ENCODE measurements at regions not wholly inside any gene's neighbourhood (a gene's known extent, or its start where the extent isn't known, plus 50 kb on each side); places are given as distances from the start of the nearest gene placed in this dataset.

GRCh38 chr5:68746220-68746619, 347.6 kb upstream of the SLC30A5 start:
- Histone ChIP-seq H3K4me3 (no peak overlapping the region), H3K9me1 (ENCODE audit: control insufficient read depth, insufficient read depth, low read length) (no peaks in the 10 kb centered on the region), H3K9me3 (replicated peaks; ENCODE audit: control insufficient read depth, insufficient read depth, low read depth, low read length) (no peaks in the 10 kb centered on the region), H3K79me2 (ENCODE audit: control insufficient read depth, insufficient read depth, low read length) (no peaks in the 10 kb centered on the region), H3K27me3 (ENCODE audit: control insufficient read depth in 2 of 2, insufficient read depth in 2 of 2, low read length in 2 of 2) (peaks cover 2 to 10% of the 10 kb centered on the region in 2 experiments; a peak in 4 of 5 replicates), H4K20me1 (replicated peaks; ENCODE audit: control insufficient read depth, insufficient read depth, low read length) (no peaks in the 10 kb centered on the region), H3K9ac (ENCODE audit: insufficient read depth in 1 of 2, low read depth in 2 of 2, low read length in 2 of 2) (no peak overlapping the region), H2AFZ (ENCODE audit: low read depth, low read length) (no peak overlapping the region), H3K4me2 (ENCODE audit: insufficient read depth, low read length) (no peak overlapping the region), H3K36me3 (ENCODE audit: control insufficient read depth, insufficient read depth, low read length) (no peaks in the 10 kb centered on the region), H3K4me1 (replicated peaks in 1 of 2; ENCODE audit: control insufficient read depth in 2 of 2, insufficient read depth in 2 of 2, low read length in 2 of 2) (no peaks in the 10 kb centered on the region), H3K27ac (ENCODE audit: extremely low read depth, low read depth, low read length) (no peak overlapping the region)
- in situ Hi-C loops (cut with MboI) (no loop called here), intact Hi-C loops (cut with micrococcal nuclease) (loop anchor here (10.0 kb wide), 1 partner anchor 281 kb away; no protein-coding TSS in a partner anchor)
- no TSS peak for BruUV-seq (replicated peaks)
- no peak for DNase-seq (ENCODE audit: extremely low read depth in 1 of 4, low spot score in 3 of 4)
- 1% methylated on average over 4 of the region's 4 CpGs for WGBS (ENCODE audit: insufficient coverage, low coverage, missing lambda C conversion rate)
- no peak for ATAC-seq
- ChIA-PET POLR2A (no interaction called here), CTCF (ENCODE audit: low intra/inter-chr PET ratio) (no interaction called here)
- FAIRE-seq, result no peak
- TF ChIP-seq SRSF7 (optimal IDR thresholded peaks at IDR 0.05; ENCODE audit: low read depth, low read length), result no peak
- TF ChIP-seq ZNF274 (IDR thresholded peaks at IDR 0.05; ENCODE audit: borderline replicate concordance, low read depth, low read length), result no peak
- no peak for TF ChIP-seq THAP7 (CRISPR knock-in tag; IDR thresholded peaks at IDR 0.05)
- TF ChIP-seq HNRNPK (IDR thresholded peaks at IDR 0.05; ENCODE audit: low read depth, low read length, poor library complexity, severe bottlenecking), result no peak
- no peak for TF ChIP-seq DMBX1 (CRISPR knock-in tag; IDR thresholded peaks at IDR 0.05; ENCODE audit: borderline replicate concordance)

All from K562 (cell line).